ENCODE measurements at regions not wholly inside any gene's neighbourhood (a gene's known extent, or its start where the extent isn't known, plus 50 kb on each side); places are given as distances from the start of the nearest gene placed in this dataset.

DNA sequence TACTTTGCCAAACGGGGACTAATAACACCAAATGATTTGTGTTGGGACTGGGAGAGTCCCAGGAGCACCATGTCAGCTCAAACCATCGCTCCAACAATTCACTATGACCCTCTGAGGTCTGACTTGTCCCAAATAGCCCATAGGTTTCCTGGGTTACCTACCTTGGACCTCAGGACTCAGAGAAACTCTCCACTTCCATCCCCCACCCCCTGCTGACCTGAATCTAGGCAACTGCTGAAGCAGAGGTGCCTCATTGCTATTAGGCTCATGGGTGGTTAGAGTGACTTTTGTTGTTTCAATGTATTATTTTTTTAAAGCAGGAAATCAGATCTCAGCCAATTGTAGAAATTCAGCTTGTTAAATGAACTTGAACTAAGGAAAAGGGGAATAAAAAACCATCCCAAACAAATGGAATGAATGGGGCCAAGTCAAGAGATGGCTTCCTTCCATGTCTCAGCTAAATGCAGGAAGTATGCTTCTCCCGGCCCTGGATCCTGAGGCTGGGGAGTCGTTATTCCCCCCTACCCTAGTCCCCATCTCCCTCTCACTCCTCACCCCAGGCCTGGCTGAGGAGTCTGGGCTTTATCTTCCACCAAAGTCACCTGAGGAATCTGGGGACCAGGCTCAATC lies 80.9 kb upstream of the SLC24A4 start:
- TF ChIP-seq, protein P1, sequence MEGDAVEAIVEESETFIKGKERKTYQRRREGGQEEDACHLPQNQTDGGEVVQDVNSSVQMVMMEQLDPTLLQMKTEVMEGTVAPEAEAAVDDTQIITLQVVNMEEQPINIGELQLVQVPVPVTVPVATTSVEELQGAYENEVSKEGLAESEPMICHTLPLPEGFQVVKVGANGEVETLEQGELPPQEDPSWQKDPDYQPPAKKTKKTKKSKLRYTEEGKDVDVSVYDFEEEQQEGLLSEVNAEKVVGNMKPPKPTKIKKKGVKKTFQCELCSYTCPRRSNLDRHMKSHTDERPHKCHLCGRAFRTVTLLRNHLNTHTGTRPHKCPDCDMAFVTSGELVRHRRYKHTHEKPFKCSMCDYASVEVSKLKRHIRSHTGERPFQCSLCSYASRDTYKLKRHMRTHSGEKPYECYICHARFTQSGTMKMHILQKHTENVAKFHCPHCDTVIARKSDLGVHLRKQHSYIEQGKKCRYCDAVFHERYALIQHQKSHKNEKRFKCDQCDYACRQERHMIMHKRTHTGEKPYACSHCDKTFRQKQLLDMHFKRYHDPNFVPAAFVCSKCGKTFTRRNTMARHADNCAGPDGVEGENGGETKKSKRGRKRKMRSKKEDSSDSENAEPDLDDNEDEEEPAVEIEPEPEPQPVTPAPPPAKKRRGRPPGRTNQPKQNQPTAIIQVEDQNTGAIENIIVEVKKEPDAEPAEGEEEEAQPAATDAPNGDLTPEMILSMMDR (IDR thresholded peaks at IDR 0.05): no peak
- TF ChIP-seq POLR2AphosphoS5 (IDR thresholded peaks at IDR 0.05): no peak
